ENCODE measurements at regions not wholly inside any gene's neighbourhood (a gene's known extent, or its start where the extent isn't known, plus 50 kb on each side); places are given as distances from the start of the nearest gene placed in this dataset.

DNA sequence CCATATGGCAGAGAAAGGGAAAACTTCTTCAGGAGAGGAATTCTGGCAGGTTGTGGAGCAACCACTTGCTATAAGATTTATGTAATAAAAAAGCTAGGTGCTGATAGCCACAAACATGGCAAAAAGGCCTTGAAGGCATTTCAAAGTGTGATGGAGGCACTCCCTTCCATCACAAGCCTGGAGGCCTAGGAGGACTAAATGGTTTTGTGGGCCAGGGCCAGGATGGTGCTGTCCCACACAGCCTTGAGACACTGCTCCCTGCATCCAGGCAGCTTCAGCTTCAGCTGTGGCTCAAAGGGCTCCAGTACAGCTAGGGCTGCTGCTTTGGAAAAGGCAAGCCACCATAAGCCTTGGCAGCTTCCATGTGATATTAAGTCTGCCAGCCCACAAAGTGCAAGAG lies 632.8 kb downstream of the BRINP1 start:
- TF ChIP-seq, protein P1, sequence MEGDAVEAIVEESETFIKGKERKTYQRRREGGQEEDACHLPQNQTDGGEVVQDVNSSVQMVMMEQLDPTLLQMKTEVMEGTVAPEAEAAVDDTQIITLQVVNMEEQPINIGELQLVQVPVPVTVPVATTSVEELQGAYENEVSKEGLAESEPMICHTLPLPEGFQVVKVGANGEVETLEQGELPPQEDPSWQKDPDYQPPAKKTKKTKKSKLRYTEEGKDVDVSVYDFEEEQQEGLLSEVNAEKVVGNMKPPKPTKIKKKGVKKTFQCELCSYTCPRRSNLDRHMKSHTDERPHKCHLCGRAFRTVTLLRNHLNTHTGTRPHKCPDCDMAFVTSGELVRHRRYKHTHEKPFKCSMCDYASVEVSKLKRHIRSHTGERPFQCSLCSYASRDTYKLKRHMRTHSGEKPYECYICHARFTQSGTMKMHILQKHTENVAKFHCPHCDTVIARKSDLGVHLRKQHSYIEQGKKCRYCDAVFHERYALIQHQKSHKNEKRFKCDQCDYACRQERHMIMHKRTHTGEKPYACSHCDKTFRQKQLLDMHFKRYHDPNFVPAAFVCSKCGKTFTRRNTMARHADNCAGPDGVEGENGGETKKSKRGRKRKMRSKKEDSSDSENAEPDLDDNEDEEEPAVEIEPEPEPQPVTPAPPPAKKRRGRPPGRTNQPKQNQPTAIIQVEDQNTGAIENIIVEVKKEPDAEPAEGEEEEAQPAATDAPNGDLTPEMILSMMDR (IDR thresholded peaks at IDR 0.05), result no peak
- Histone ChIP-seq H3K4me1 (no peaks in the 10 kb centered on the region), H3K27me3 (ENCODE audit: insufficient read depth in 3 of 3, low read length in 2 of 3) (no peaks in the 10 kb centered on the region), H3K27ac (no peak overlapping the region), H3K4me3 (no peak overlapping the region), H3K9me3 (peaks cover 6% of the 10 kb centered on the region), H3K36me3 (ENCODE audit: insufficient read depth in 1 of 2, low read depth in 1 of 2) (no peaks in the 10 kb centered on the region)
- ATAC-seq (no peak), DNase-seq (no peak)
- intact Hi-C loops (cut with DNase I), result no loop called here

DNA sequence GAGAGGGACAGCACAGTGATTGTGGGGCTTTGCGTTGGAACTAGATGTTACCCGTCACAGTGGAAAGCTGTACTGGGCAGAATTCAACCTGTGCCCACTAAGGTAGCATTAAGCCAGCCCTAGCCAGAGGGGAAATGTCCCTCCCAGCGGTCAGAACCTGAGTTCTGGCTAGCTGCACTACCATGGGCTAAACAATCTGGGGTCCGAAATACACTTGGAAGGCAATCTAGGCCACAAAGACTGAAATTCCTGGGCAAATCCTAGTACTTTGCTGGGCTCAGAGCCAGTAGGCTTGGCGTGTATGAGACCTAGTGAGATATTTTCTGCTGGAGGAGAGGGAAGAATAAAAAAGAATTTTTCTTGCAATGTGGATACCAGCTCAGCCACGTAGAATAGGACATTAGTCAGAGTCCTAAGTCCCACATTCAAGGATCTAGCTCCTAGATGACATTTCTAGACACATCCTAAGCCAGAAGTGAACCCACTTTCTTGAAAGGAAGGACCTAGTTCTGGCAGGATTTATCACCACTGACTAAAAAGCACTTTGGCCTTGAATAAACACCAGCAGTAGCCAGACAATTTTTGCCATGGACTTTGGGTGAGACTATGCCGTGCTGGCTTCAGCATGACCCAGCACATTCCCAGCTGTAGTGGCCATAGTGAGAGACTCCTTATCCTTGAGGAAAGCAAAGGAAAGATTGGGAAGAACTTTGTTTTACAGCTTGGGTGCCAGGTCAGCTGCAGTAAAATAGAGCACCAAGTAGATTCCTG lies 618.0 kb downstream of the BRINP1 start:
- intact Hi-C loops (cut with DNase I), result no loop called here

DNA sequence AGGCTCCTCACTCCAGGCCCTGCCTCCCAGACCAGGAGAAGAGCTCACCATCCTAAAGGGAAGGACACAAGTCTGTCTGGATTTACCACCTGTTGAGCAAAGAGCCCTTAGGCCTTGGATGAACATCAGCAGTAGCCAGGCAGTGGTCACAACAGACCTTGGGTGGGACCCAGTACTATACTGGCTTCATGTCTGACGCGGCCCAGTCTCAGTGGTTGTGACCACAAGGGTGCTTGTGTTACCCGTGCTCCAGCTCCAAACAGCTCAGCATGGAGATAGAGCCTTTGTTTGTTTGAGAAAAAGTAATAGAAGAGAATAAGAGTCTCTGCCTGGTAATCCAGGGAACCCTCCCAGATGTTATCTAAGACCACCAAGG lies 617.4 kb downstream of the BRINP1 start:
- Histone ChIP-seq H3K4me3 (no peak overlapping the region), H3K27ac (no peak overlapping the region), H3K27me3 (ENCODE audit: insufficient read depth in 3 of 3, low read length in 2 of 3) (no peaks in the 10 kb centered on the region), H3K9me3 (peaks cover 11% of the 10 kb centered on the region), H3K4me1 (no peaks in the 10 kb centered on the region), H3K36me3 (ENCODE audit: insufficient read depth in 1 of 2, low read depth in 1 of 2) (no peaks in the 10 kb centered on the region)
- WGBS, 3 donors, result 49 to 62% (median 54%) methylated on average over 3 of the region's 3 CpGs
- TF ChIP-seq, protein P1 (IDR thresholded peaks at IDR 0.05), result no peak
- intact Hi-C loops (cut with DNase I), result no loop called here
- no peak for DNase-seq
- ATAC-seq, result no peak

More for the DNA sequence above, 618.0 kb downstream of the BRINP1 start:
- DNase-seq (no peak), ATAC-seq (no peak)
- Histone ChIP-seq H3K36me3 (ENCODE audit: insufficient read depth in 1 of 2, low read depth in 1 of 2) (no peaks in the 10 kb centered on the region), H3K27me3 (ENCODE audit: insufficient read depth in 3 of 3, low read length in 2 of 3) (no peaks in the 10 kb centered on the region), H3K4me3 (no peak overlapping the region), H3K27ac (no peak overlapping the region), H3K9me3 (peaks cover 11% of the 10 kb centered on the region), H3K4me1 (no peaks in the 10 kb centered on the region)
- TF ChIP-seq, protein P1 (IDR thresholded peaks at IDR 0.05), result no peak
- WGBS, 3 donors, result 74 to 77% (median 77%) methylated on average over 7 of the region's 7 CpGs

DNA sequence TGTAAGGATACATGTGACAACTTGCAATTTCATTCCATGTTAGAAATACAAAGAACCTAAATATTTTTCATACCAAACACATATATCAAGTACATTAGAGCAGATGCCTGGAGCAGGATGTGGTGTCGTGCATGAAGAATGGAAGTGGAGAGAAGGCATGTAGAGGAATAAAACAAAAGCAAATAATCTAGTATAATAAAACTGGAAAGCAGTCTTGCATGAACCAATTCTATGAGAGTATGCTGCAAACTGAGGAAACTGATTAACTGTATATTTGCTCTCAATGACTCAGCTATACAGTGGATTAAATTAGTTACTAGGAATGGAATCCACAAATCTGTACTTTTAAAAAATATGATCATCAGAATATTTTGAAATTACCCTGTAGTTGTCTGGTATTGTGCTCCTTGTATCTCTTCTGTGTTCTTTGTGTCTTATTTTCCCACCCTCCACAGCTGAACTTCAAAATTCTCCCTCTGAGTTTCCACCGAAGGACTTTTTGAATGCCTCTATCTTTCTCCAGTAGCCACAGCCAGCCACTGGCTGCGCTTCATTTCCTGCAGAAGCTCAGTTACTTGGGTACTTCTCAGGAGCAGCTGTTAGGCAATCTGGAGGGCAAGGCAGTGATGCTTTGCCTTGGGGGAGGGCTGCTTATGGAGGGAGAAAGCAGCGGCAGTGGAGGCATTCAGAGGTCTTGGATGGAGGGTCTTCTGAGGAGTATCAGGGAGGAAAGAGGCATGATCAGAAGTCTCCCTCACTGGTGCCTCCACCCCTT lies 608.0 kb downstream of the BRINP1 start:
- H3K27me3 ChIP-seq (ENCODE audit: insufficient read depth in 3 of 3, low read length in 2 of 3), result no peaks in the 10 kb centered on the region
- ATAC-seq (no peak), DNase-seq (no peak)
- H3K36me3 ChIP-seq (ENCODE audit: insufficient read depth in 1 of 2, low read depth in 1 of 2), result no peaks in the 10 kb centered on the region
- intact Hi-C loops (cut with DNase I), result no loop called here
- no peak overlapping the region for H3K4me3 ChIP-seq
- H3K27ac ChIP-seq, result no peak overlapping the region
- no peaks in the 10 kb centered on the region for H3K4me1 ChIP-seq
- TF ChIP-seq, protein P1 (IDR thresholded peaks at IDR 0.05), result no peak
- WGBS, 3 donors, result 76 to 90% (median 76%) methylated on average over 4 of the region's 4 CpGs
- peaks cover 3% of the 10 kb centered on the region for H3K9me3 ChIP-seq

All from psoas muscle (tissue), 7 donors.